GM12874 (cell line): ENCODE measurements at regions not wholly inside any gene's neighbourhood (a gene's known extent, or its start where the extent isn't known, plus 50 kb on each side); places are given as distances from the start of the nearest gene placed in this dataset.

Experiments
- TF ChIP-seq, protein P1 (sequence below): IDR thresholded peaks from 2 replicates; pipeline ENCODE4 v1.5.1; 2011; ENCODE audit warnings: low read depth, mild to moderate bottlenecking, control low read depth, low read length, moderate library complexity; ENCODE audit not compliant: insufficient read depth

- TF ChIP-seq, protein P1, sequence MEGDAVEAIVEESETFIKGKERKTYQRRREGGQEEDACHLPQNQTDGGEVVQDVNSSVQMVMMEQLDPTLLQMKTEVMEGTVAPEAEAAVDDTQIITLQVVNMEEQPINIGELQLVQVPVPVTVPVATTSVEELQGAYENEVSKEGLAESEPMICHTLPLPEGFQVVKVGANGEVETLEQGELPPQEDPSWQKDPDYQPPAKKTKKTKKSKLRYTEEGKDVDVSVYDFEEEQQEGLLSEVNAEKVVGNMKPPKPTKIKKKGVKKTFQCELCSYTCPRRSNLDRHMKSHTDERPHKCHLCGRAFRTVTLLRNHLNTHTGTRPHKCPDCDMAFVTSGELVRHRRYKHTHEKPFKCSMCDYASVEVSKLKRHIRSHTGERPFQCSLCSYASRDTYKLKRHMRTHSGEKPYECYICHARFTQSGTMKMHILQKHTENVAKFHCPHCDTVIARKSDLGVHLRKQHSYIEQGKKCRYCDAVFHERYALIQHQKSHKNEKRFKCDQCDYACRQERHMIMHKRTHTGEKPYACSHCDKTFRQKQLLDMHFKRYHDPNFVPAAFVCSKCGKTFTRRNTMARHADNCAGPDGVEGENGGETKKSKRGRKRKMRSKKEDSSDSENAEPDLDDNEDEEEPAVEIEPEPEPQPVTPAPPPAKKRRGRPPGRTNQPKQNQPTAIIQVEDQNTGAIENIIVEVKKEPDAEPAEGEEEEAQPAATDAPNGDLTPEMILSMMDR = no peak
Observed at GRCh38 chr22:47802421-47802820, 1040.0 kb downstream of the TBC1D22A start.

- TF ChIP-seq, protein P1 = no peak
Observed at GRCh38 chr22:47801541-47802245, 1039.2 kb downstream of the TBC1D22A start.

DNA sequence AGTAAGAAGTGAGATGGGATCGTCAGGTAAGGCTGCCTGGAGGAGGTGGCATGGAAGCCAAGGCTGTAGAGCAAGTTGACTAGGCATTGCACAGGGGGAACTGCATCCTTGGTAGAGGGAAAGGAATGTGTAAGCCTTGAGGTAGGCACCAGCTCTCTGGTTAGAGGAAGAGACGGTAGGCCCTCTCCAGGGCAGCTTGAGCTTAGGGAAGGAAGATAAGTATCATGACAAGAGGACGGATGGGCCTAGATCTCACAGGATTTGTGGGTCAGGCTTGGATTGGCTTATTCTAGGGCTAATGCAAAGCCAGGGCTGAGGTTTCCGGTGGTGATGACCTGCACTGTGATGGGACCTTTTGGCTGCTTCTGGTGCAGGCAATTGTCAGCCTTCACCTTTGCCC is 1035.8 kb downstream of the TBC1D22A start:
- TF ChIP-seq, protein P1 = no peak

- TF ChIP-seq, protein P1 = no peak
Observed at GRCh38 chr22:47797342-47797945, 1035.0 kb downstream of the TBC1D22A start.

DNA sequence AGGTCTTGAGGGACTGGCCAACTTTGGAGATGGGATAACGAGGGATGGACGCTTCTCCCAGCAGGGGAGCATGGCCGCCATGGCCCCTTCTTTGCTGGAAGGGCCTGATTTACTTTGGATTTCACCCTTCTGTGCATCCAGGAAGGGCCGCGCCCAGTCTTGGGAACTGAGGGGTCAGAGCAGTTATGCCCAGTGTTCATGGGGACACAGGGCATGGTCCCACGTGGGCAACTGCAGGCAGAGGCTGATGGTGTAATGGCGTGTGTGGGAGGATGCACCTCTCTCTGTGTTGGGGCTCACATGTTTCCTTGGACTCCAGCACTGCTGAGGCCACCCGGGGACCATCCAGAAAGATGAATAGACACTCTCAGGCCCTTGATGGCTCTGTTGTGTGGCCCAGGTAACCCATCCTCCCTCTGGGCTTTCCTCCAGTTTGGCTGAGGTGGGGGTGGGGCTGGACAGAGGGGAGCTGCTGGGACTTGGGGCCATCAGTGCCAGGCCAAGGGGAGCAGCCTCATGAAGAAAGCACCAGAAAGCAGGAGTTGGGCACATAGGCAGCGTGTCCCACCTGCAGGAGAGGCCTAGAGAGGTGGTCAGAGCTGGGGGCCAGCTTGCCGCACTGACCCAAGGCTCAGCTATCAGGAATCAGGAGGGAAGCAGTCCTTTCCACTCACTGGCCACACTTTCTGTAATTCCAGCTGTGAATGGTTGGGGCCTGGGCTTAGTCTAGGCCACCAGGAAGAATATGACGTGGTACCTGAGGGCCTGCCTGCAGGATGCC is 1033.9 kb downstream of the TBC1D22A start:
- TF ChIP-seq, protein P1 = no peak

DNA sequence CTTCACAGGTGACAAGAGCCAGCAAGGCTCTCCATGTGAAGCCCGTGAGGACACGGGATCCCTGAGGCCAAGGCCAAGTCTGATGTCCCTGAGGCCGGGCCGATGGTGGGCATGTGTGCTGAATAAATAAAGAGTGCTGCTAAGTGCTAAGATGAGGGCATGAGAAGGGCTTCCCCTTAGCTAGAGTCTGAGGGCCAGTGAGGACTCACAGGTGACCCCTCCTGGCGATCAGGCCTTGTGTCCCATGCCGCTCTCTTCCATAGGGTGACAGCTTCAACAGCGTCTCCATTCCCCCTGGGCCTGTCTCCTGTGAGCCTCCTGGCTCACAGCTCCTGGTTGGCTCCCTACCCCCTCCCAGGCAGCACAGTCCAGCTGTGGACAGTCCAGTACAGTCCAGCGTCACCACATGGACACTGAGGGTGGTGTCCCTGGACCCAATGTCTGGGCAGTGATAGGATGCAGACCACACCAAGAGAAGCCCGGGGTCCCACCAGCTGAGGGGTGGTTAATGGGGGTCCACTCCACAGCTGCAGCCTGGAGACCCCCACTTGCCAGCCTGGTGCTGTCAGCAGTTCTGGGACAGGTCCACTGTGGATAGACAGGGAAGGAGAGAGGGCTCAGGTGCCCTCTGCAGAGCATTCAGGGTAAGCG is 1033.2 kb downstream of the TBC1D22A start:
- TF ChIP-seq, protein P1 = no peak

DNA sequence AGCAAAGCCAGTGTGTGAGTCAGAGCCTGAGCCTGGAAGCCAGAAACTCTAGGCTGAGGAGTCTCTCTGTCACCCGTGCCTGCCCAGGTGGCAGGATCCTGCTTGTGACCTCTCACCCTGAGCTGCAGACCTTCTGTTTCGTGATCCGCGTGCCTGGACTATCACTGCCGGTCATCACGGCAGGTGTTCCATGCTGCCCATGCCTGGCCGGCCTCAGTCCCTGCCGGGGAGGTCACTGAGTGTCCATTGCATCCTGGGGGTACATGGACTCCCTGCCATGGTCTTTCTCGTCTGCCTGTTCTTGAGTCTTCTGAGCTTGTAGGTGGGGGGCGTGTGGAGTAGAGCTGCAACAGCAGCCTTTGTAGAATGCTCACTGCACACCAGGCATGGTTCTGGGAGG is 1032.4 kb downstream of the TBC1D22A start:
- TF ChIP-seq, protein P1 = no peak
